CD4-positive, alpha-beta T cell (primary cell): ENCODE measurements at regions not wholly inside any gene's neighbourhood (a gene's known extent, or its start where the extent isn't known, plus 50 kb on each side); places are given as distances from the start of the nearest gene placed in this dataset.

Experiments used
- ATAC-seq: fragments of 200-7000 bp; cut with Tn5 transposase; one replicate; pipeline ENCODE4 v1.10.0; 2022; ENCODE audit warnings: mild to moderate bottlenecking; ENCODE audit not compliant: poor library complexity
- CTCF ChIA-PET: fragments of 350-600 bp; sonication (Branson Sonifier 250); formaldehyde crosslinking; loops from one replicate; lab custom pipeline; 2021; ENCODE audit warnings: antibody characterized with exemption, inconsistent platforms; lab: Charles Lee
- POLR2A ChIA-PET: fragments of 350-600 bp; sonication (Branson Sonifier 250); formaldehyde crosslinking; loops from one replicate; lab custom pipeline; 2021; ENCODE audit warnings: antibody characterized with exemption, inconsistent platforms; lab: Charles Lee
- DNase-seq, 14 experiments: peaks; one replicate each; pipeline ENCODE4 v3.0.0-alpha.2; 2013 to 2020; ENCODE audit warnings: mixed read lengths in 2 of 14
- H3K27ac ChIP-seq, 2 donors: one replicate each; pipeline versions ENCODE4 v1.5.1 to v1.7.0; 2013; ENCODE audit warnings: low read length in 2 of 2, low read depth in 1 of 2, mild to moderate bottlenecking in 1 of 2
- H3K27me3 ChIP-seq, 2 experiments: 1 replicate in 1 of 2; 2 replicates in 1 of 2; pipeline versions ENCODE4 v1.6.1 to v1.7.0; 2013; ENCODE audit warnings: low read length in 2 of 2, control low read depth in 1 of 2, mild to moderate bottlenecking in 1 of 2, moderate library complexity in 1 of 2; ENCODE audit not compliant: insufficient read depth in 2 of 2, control insufficient read depth in 1 of 2
- H3K36me3 ChIP-seq: one replicate; pipeline ENCODE4 v1.6.1; 2013; ENCODE audit warnings: low read length, control low read depth; ENCODE audit not compliant: insufficient read depth
- H3K4me1 ChIP-seq: one replicate; pipeline ENCODE4 v1.6.1; 2013; ENCODE audit warnings: low read length, control low read depth; ENCODE audit not compliant: insufficient read depth
- H3K4me3 ChIP-seq: one replicate; pipeline ENCODE4 v1.5.1; 2013; ENCODE audit warnings: mild to moderate bottlenecking, low read length, moderate library complexity
- H3K9me3 ChIP-seq, 2 experiments: 1 replicate in 1 of 2; 2 replicates in 1 of 2; pipeline versions ENCODE4 v1.6.1 to v1.7.0; 2013; ENCODE audit warnings: low read length in 2 of 2, mild to moderate bottlenecking in 2 of 2, control low read depth in 1 of 2, moderate library complexity in 1 of 2; ENCODE audit not compliant: control insufficient read depth in 1 of 2, insufficient read depth in 1 of 2
- H3K27ac Mint-ChIP-seq: one replicate; pipeline ENCODE4 v1.8.0; 2020; ENCODE audit warnings: mixed read lengths
- H3K27me3 Mint-ChIP-seq: one replicate; pipeline ENCODE4 v1.8.0; 2021; ENCODE audit warnings: mixed read lengths
- H3K36me3 Mint-ChIP-seq: one replicate; pipeline ENCODE4 v1.8.0; 2021; ENCODE audit warnings: low read depth, mixed read lengths
- H3K4me1 Mint-ChIP-seq: one replicate; pipeline ENCODE4 v1.8.0; 2021; ENCODE audit warnings: low read depth, mixed read lengths
- H3K4me3 Mint-ChIP-seq: one replicate; pipeline ENCODE4 v1.8.0; 2020; ENCODE audit warnings: mild to moderate bottlenecking, mixed read lengths
- H3K9me3 Mint-ChIP-seq: one replicate; pipeline ENCODE4 v1.8.0; 2020; ENCODE audit warnings: mixed read lengths
- intact Hi-C, 2 experiments: fragments of 100-400 bp; cut with DNase I in 1 of 2; cut with micrococcal nuclease in 1 of 2; formaldehyde crosslinking; loops; one replicate each; pipeline versions ENCODE4 v1.15.1 to v1.9.0; 2023 to 2025; cut with DNase I, micrococcal nuclease
- TF ChIP-seq, protein P1 (sequence below): fragments of 200-600 bp; IDR thresholded peaks from one replicate; pipeline ENCODE4 v1.8.0; 2022; ENCODE audit warnings: antibody characterized with exemption, mild to moderate bottlenecking

DNA sequence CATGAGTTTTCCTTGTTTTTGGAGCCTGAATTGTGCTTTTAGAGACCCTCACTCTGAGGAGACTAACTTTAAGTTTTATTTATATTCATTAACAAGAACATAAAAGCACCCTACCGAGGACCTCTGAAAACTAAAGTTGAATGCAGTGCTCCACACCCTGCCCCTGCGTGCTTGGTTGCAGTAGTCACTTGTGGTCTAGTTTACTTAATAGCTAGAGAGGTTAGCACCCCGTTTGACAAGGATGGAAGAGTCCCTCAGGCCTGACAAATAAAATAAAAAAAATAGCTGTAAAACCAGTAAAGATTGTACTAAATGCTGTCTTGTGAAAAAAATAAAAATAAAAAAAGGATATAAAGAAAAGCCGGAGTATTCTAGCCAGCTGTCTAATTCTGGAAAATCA lies 395.2 kb downstream of the MTX2 start:
- ChIA-PET POLR2A (no interaction called here), CTCF (interaction anchor here (1.1 kb wide), 1 partner anchor 12 kb away, joined by 5 read pairs; no protein-coding TSS in a partner anchor)
- Histone ChIP-seq H3K4me1 (no peaks in the 10 kb centered on the region), H3K4me3 (no peak overlapping the region), H3K27me3 (peaks cover 0 to 24% of the 10 kb centered on the region in 2 experiments), H3K27ac (no peak overlapping the region), H3K9me3 (no peaks in the 10 kb centered on the region), H3K36me3 (no peaks in the 10 kb centered on the region)
- intact Hi-C loops, result no loop called here
- Mint-ChIP-seq H3K4me3 (no peak overlapping the region), H3K27ac (no peak overlapping the region), H3K9me3 (no peaks in the 10 kb centered on the region), H3K36me3 (no peaks in the 10 kb centered on the region), H3K27me3 (peaks cover 75% of the 10 kb centered on the region), H3K4me1 (no peaks in the 10 kb centered on the region)
- ATAC-seq (no peak), DNase-seq (no peak)
- TF ChIP-seq, protein P1, sequence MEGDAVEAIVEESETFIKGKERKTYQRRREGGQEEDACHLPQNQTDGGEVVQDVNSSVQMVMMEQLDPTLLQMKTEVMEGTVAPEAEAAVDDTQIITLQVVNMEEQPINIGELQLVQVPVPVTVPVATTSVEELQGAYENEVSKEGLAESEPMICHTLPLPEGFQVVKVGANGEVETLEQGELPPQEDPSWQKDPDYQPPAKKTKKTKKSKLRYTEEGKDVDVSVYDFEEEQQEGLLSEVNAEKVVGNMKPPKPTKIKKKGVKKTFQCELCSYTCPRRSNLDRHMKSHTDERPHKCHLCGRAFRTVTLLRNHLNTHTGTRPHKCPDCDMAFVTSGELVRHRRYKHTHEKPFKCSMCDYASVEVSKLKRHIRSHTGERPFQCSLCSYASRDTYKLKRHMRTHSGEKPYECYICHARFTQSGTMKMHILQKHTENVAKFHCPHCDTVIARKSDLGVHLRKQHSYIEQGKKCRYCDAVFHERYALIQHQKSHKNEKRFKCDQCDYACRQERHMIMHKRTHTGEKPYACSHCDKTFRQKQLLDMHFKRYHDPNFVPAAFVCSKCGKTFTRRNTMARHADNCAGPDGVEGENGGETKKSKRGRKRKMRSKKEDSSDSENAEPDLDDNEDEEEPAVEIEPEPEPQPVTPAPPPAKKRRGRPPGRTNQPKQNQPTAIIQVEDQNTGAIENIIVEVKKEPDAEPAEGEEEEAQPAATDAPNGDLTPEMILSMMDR, result no peak

DNA sequence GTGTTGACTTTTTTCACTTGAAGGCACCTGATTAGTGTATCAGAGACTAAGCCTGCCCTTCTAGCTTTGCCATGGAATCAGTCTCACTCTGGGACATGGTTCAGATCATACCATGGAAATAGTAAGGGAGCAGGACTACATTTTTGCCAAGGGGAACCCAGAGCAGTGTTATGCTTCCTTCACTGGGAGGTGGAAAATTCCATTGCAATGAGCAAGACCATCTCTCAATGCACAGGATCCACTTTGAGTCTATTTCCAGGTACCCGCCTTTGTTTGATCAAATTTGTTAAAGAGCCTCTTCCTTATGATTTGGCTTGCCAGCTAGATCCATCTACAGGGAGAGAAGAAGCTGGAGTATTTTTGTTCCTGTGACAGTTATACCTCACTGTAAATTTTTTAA lies 395.8 kb downstream of the MTX2 start:
- H3K4me1 Mint-ChIP-seq, result no peaks in the 10 kb centered on the region
- Histone ChIP-seq H3K4me3 (no peak overlapping the region), H3K27ac (no peak overlapping the region), H3K9me3 (no peaks in the 10 kb centered on the region), H3K4me1 (no peaks in the 10 kb centered on the region), H3K27me3 (peaks cover 0 to 20% of the 10 kb centered on the region in 2 experiments), H3K36me3 (no peaks in the 10 kb centered on the region)
- H3K27me3 Mint-ChIP-seq, result peaks cover 72% of the 10 kb centered on the region
- POLR2A ChIA-PET, result no interaction called here
- intact Hi-C loops, result no loop called here
- DNase-seq (no peak), ATAC-seq (no peak)
- TF ChIP-seq, protein P1, result no peak
- H3K9me3 Mint-ChIP-seq, result no peaks in the 10 kb centered on the region
- no peaks in the 10 kb centered on the region for H3K36me3 Mint-ChIP-seq
- H3K4me3 Mint-ChIP-seq, result no peak overlapping the region
- no peak overlapping the region for H3K27ac Mint-ChIP-seq
- CTCF ChIA-PET, result no interaction called here

DNA sequence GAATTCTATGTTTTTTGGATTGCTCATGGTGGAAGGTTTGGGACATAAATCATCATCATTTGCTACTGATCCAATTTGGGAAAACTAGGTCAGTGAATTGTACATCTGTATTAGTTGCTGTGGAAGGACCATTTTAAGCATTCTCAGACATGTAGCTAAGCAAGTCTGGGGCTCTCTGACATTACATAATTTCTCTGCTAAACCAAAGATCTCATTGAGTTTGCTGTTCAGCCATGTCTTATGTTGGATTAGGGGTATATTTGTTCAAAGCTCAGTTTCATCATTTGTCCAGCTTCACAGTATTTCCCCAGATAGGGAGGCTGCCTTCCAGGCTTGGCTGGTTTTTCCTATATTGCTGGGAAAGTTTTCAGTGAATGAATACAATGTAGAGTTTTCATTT lies 399.7 kb downstream of the MTX2 start:
- intact Hi-C loops, result no loop called here
- no peaks in the 10 kb centered on the region for H3K9me3 ChIP-seq
- peaks cover 0 to under 1% of the 10 kb centered on the region in 2 experiments for H3K27me3 ChIP-seq
- POLR2A ChIA-PET, result no interaction called here
- H3K4me3 ChIP-seq, result no peak overlapping the region
- H3K27ac ChIP-seq, result no peak overlapping the region
- CTCF ChIA-PET, result no interaction called here
- TF ChIP-seq, protein P1, result no peak
- H3K36me3 ChIP-seq, result no peaks in the 10 kb centered on the region
- Mint-ChIP-seq H3K27me3 (peaks cover 51% of the 10 kb centered on the region), H3K27ac (no peak overlapping the region), H3K9me3 (no peaks in the 10 kb centered on the region), H3K4me1 (no peaks in the 10 kb centered on the region), H3K4me3 (no peak overlapping the region), H3K36me3 (no peaks in the 10 kb centered on the region)
- DNase-seq, result no peak
- H3K4me1 ChIP-seq, result no peaks in the 10 kb centered on the region
- no peak for ATAC-seq
